Esophagus squamous epithelium (tissue), 4 donors: ENCODE measurements at regions not wholly inside any gene's neighbourhood (a gene's known extent, or its start where the extent isn't known, plus 50 kb on each side); places are given as distances from the start of the nearest gene placed in this dataset.

Experiments
- CTCF ChIP-seq, 6 experiments: fragments of 450-650 bp in 4 of 6; fragments of 200-600 bp in 2 of 6; sonication (generic) in 2 of 6; IDR thresholded peaks; one replicate each; pipeline ENCODE4 v1.5.1; 2016 to 2019; ENCODE audit warnings: antibody characterized with exemption in 6 of 6, mild to moderate bottlenecking in 4 of 6, moderate library complexity in 4 of 6
- POLR2A ChIP-seq, 4 donors: fragments of 450-650 bp; IDR thresholded peaks; one replicate each; pipeline ENCODE4 v1.6.1; 2017; ENCODE audit warnings: antibody characterized with exemption in 4 of 4, mild to moderate bottlenecking in 4 of 4, moderate library complexity in 3 of 4

GRCh38 chr6:28657381-28657768, 131.7 kb downstream of the GPX5 start:
- TF ChIP-seq POLR2A (IDR thresholded peaks at IDR 0.05) (no peak), CTCF (IDR thresholded peaks at IDR 0.05) (no peak)
